Activated T-helper 1 cell treated with anti-CD3 and anti-CD28 coated beads, Interleukin-12 subunit alpha, Interleukin-12 subunit beta, Interleukin-2, Interleukin-4 antibody, amounts not matched to agents 30 ng/mL and 10 ng/mL and 1 ng/mL, durations not matched to agents 14 hours and 24 hours and 36 hours (primary cell): ENCODE measurements at regions not wholly inside any gene's neighbourhood (a gene's known extent, or its start where the extent isn't known, plus 50 kb on each side); places are given as distances from the start of the nearest gene placed in this dataset.

Source experiments
- DNase-seq: peaks from one replicate; pipeline ENCODE4 v3.0.0; 2021; ENCODE audit warnings: low spot score
- H3K27ac Mint-ChIP-seq: one replicate; pipeline ENCODE4 v1.8.0; 2021; ENCODE audit warnings: mild to moderate bottlenecking, mixed read lengths
- H3K27me3 Mint-ChIP-seq: one replicate; pipeline ENCODE4 v1.8.0; 2022; ENCODE audit warnings: mild to moderate bottlenecking, moderate library complexity, mixed read lengths; ENCODE audit not compliant: insufficient read depth
- H3K36me3 Mint-ChIP-seq: one replicate; pipeline ENCODE4 v1.8.0; 2021; ENCODE audit warnings: low read depth, mixed read lengths
- H3K4me1 Mint-ChIP-seq: one replicate; pipeline ENCODE4 v1.8.0; 2021; ENCODE audit warnings: low read depth, mixed read lengths
- H3K4me3 Mint-ChIP-seq: one replicate; pipeline ENCODE4 v1.8.0; 2021; ENCODE audit warnings: mild to moderate bottlenecking, moderate library complexity, mixed read lengths
- H3K9me3 Mint-ChIP-seq: one replicate; pipeline ENCODE4 v1.8.0; 2021; ENCODE audit warnings: mixed read lengths
- intact Hi-C: fragments of 100-400 bp; cut with micrococcal nuclease; formaldehyde crosslinking; loops from one replicate; pipeline ENCODE4 v1.15.1; 2024

DNA sequence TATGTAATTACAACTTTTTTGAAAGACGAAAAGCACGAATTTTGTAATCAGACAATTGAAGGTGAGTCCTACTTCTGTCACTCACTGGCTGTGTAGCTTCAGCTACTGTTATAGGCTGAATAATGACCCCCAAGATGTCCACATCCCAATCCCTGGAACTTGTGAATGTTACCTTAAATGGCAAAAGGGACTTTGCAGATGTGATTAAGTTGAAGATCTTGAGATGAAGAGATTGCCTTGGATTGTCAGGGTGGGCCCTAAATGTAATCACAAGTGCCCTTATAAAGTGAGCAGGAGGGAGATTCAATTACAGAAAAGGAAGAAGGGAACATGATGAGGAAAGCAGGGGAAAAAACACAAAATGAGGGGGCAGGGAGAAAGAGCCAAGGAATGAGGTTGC is 326.2 kb upstream of the MSX2 start:
- no peak overlapping the region for H3K27ac Mint-ChIP-seq
- intact Hi-C loops: no loop called here
- H3K9me3 Mint-ChIP-seq: no peaks in the 10 kb centered on the region
- H3K27me3 Mint-ChIP-seq: no peaks in the 10 kb centered on the region
- H3K4me3 Mint-ChIP-seq: no peak overlapping the region
- no peaks in the 10 kb centered on the region for H3K36me3 Mint-ChIP-seq
- DNase-seq: no peak
- H3K4me1 Mint-ChIP-seq: no peaks in the 10 kb centered on the region

DNA sequence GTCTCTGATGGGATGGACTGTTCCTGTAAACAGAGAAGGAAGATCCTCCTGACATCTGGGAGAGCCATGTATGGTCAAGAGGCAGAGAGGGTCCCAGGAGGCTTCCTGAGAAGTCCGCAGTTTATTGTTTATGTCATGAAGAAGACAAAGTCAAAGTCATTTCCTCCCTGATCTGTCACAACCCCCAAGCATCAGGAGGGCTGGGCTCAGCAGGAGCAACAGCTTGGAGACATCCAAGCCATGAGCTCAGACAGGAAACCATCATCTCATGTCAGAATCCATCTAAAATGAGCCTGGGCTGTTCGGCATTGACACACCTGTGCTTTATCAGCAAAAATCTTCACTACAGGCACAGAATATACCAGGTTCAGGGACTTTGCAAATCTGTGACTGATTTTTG is 325.0 kb upstream of the MSX2 start:
- no peak for DNase-seq
- H3K27ac Mint-ChIP-seq: no peak overlapping the region
- no peak overlapping the region for H3K4me3 Mint-ChIP-seq
- H3K27me3 Mint-ChIP-seq: no peaks in the 10 kb centered on the region
- intact Hi-C loops: no loop called here
- H3K4me1 Mint-ChIP-seq: no peaks in the 10 kb centered on the region
- H3K9me3 Mint-ChIP-seq: no peaks in the 10 kb centered on the region
- H3K36me3 Mint-ChIP-seq: no peaks in the 10 kb centered on the region

DNA sequence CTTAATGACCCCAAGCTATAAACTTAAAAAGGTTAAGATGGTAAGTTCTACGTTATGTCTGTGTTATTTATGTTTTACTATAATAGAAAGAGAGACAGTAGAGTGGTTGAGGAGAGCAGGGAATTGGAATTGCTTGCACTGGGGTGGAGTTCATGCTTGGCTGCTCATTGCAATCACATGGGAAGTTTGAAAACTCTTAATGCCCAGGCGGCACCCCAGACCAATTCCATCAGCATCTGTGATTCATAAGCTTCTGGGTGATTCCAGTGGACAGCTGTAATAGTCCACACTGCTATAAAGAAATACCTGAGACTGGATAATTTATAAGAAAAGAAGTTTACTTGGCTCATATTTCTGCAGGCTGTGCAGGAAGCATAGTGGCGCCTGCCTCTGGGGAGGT is 323.9 kb upstream of the MSX2 start:
- Mint-ChIP-seq H3K4me3 (no peak overlapping the region), H3K27ac (no peak overlapping the region), H3K27me3 (peaks cover 1% of the 10 kb centered on the region), H3K36me3 (no peaks in the 10 kb centered on the region), H3K4me1 (no peaks in the 10 kb centered on the region), H3K9me3 (no peaks in the 10 kb centered on the region)
- no peak for DNase-seq
- intact Hi-C loops: no loop called here

DNA sequence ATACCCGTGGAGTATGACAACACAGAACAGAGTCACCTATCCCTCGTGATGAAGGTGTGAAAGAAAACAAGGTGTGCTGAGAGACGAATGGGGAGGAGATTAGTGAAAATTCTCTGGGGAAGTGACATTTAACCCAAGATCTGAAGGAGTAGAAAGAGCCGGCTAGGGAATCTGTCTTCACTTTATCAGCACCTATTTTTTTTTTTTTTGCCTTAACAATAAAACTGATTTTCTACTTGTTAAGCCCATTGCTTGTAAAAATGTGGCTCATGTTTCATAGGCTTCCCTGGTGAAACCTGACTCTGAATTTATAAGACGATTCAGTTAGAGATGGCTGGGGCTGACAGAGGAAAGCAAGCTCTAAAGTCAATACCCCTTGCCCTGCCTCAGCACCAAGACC is 322.6 kb upstream of the MSX2 start:
- Mint-ChIP-seq H3K4me3 (no peak overlapping the region), H3K36me3 (no peaks in the 10 kb centered on the region), H3K4me1 (no peaks in the 10 kb centered on the region), H3K27ac (no peak overlapping the region), H3K27me3 (peaks cover 1% of the 10 kb centered on the region), H3K9me3 (no peaks in the 10 kb centered on the region)
- no peak for DNase-seq
- intact Hi-C loops: no loop called here

DNA sequence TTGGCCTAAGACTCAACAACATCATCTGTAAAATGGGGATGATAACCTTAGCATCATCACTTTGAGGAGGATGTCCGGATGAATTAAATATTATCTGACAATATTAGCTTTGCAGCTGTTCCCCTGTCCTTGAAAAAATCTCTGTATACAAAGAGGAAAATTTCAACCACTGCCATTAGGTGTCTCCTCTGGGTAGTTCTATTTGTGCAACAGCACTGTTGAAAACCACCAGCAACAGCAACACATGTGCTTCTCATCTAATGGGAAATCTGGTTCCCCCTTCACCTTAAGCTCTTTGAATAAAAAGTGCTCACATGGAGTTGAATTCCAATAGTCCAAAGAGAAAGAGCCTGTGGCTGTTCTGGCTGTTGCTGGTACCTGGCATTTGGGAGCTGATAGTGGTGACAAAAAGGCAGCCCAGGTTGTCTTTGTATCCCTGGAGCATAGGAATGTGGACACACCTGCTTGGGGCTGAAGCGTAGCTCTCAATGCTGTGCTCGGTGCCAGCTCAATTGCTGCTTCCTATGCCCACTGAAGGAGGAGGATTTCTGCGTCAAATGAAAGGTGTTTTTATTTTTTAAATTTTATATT is 322.1 kb upstream of the MSX2 start:
- Mint-ChIP-seq H3K4me3 (no peak overlapping the region), H3K36me3 (no peaks in the 10 kb centered on the region), H3K9me3 (no peaks in the 10 kb centered on the region), H3K4me1 (no peaks in the 10 kb centered on the region), H3K27me3 (peaks cover 1% of the 10 kb centered on the region), H3K27ac (no peak overlapping the region)
- DNase-seq: no peak
- intact Hi-C loops: no loop called here

DNA sequence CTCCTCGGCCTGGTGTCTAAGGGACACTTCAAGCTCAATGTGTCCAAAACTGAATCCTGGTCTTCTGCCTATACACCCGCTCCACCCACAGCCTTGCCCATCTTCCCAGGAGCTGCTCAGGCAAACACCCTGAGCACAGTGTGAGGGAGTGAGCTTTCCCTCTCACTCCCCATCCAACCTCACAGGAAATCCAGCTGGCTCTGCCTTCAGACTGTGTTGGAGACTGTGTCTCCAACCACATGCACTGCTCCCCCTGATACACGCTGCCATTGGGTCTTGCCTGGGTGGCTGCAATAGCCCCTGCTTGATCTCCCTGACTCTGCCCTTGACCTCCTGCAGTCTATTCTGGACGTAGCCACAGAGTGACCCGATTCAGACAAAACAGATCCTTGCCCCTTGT is 319.5 kb upstream of the MSX2 start:
- peaks cover 1% of the 10 kb centered on the region for H3K27me3 Mint-ChIP-seq
- no peak overlapping the region for H3K4me3 Mint-ChIP-seq
- H3K4me1 Mint-ChIP-seq: no peaks in the 10 kb centered on the region
- H3K9me3 Mint-ChIP-seq: no peaks in the 10 kb centered on the region
- intact Hi-C loops: no loop called here
- no peaks in the 10 kb centered on the region for H3K36me3 Mint-ChIP-seq
- no peak for DNase-seq
- H3K27ac Mint-ChIP-seq: no peak overlapping the region

DNA sequence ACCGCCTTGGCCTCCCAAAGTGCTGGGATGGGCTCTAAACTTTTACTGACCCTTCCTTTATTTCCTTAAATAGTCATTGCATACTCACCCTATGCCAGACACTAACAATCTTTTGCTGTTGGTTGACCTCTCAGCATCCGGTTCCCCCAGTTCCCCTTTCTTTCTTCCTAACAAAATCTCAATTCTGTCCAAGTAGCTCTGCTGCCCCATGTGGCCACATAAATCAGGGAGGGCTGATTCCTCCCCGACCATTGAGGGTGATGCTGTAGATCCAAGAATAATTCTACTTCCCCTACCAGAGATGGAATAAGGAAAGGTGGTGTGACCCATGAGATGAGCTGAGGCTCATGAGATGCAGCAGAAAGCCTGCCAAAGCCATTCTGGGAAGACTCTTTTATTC is 315.3 kb upstream of the MSX2 start:
- no peak for DNase-seq
- H3K36me3 Mint-ChIP-seq: no peaks in the 10 kb centered on the region
- H3K27me3 Mint-ChIP-seq: peaks cover 1% of the 10 kb centered on the region
- intact Hi-C loops: no loop called here
- no peaks in the 10 kb centered on the region for H3K9me3 Mint-ChIP-seq
- H3K27ac Mint-ChIP-seq: no peak overlapping the region
- H3K4me3 Mint-ChIP-seq: no peak overlapping the region
- H3K4me1 Mint-ChIP-seq: no peaks in the 10 kb centered on the region

DNA sequence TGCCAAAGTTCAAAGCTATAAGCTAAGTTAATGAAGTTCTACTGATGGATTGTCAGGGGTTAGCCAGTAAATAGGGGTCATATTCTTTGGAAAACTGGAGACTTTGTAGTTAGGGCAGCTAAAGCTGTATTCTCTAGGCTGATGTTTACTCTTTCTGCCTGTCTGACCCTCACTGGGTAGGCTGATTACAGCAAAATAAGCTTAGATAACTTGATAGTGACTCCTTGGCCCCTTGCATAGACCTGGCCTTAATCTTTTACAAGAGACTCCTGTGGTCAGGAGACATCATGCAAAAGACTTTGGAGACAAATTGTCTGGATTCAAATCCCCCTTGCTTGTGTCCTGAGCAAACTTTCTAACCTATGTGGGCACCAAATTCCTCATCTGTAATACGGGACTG is 314.4 kb upstream of the MSX2 start:
- H3K4me3 Mint-ChIP-seq: no peak overlapping the region
- no peak overlapping the region for H3K27ac Mint-ChIP-seq
- H3K27me3 Mint-ChIP-seq: no peaks in the 10 kb centered on the region
- no peaks in the 10 kb centered on the region for H3K36me3 Mint-ChIP-seq
- no peak for DNase-seq
- intact Hi-C loops: no loop called here
- H3K4me1 Mint-ChIP-seq: no peaks in the 10 kb centered on the region
- H3K9me3 Mint-ChIP-seq: no peaks in the 10 kb centered on the region

DNA sequence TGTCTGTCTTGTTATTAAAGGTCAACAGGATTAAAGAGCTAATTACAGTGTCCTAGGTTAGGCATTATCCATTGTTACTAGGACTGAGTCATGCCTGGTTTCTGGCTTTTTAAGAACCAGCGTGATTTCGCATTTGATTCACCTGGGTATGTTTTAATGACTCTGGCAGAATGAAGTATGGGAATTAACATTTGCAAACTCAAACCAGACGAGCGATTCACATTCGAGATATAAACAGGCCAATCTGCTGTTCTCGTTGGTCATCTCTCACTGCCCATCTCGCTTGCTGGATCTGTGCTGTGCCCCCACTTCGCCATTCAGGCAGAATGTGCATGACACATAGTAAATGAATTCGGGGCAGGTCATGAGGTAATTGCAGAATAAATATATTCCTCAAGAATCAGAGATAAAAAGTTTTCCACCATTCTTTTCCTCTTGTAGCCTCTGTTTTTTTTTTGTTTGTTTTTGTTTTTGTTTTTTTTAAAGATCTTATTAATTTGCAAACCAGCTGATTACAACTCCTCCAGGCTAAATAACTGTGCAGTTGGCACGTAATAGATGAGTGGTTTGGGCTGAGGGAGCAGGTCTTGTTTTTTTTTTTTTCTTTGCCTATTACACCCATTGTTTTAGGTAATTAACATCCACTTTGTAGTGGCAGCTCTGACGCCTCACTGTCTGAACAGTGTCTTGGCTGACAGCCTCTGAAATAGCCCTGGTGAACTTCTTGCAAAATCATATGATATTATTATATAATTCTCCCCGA is 313.5 kb upstream of the MSX2 start:
- Mint-ChIP-seq H3K9me3 (no peaks in the 10 kb centered on the region), H3K27me3 (no peaks in the 10 kb centered on the region), H3K27ac (no peak overlapping the region), H3K4me3 (no peak overlapping the region), H3K36me3 (no peaks in the 10 kb centered on the region), H3K4me1 (no peaks in the 10 kb centered on the region)
- no peak for DNase-seq
- intact Hi-C loops: no loop called here

DNA sequence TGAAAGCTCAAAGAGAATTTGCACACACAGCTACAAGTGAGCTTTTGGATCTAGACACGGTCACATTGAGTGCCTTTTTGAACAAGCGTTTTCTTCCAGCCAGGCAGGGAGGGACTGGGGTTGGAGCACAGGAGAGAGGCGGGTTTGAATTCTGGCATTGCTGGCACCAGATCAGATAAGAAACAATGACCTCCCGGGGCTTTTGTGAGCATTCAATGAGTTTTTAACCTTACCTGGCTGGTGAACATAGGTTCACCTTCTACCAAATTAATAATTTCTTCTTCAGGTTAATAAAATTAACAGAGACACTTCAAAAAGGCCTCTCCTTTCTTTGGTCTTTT is 312.9 kb upstream of the MSX2 start:
- no peaks in the 10 kb centered on the region for H3K4me1 Mint-ChIP-seq
- no peak for DNase-seq
- H3K4me3 Mint-ChIP-seq: no peak overlapping the region
- H3K27ac Mint-ChIP-seq: no peak overlapping the region
- no peaks in the 10 kb centered on the region for H3K36me3 Mint-ChIP-seq
- H3K9me3 Mint-ChIP-seq: no peaks in the 10 kb centered on the region
- no peaks in the 10 kb centered on the region for H3K27me3 Mint-ChIP-seq
- intact Hi-C loops: no loop called here

DNA sequence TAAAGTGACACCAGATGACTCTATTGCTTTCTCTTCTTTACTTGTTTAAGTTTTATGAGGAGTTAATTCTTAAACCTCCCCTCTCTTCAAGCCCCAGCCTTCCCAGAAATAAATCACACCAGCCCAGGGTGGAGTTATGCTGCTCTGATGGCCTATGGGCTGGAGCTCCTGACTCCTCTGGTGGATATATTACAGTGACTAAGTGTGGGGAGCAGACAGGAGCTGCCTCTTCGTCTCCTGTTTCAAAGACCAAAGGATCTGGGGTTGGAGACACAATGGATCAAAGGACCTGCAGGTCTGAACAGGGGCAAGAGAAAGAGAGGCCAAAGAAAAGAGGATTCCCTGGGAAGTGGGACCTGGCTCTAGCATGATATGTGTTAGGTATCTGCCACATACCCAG is 312.0 kb upstream of the MSX2 start:
- no peaks in the 10 kb centered on the region for H3K27me3 Mint-ChIP-seq
- intact Hi-C loops: no loop called here

DNA sequence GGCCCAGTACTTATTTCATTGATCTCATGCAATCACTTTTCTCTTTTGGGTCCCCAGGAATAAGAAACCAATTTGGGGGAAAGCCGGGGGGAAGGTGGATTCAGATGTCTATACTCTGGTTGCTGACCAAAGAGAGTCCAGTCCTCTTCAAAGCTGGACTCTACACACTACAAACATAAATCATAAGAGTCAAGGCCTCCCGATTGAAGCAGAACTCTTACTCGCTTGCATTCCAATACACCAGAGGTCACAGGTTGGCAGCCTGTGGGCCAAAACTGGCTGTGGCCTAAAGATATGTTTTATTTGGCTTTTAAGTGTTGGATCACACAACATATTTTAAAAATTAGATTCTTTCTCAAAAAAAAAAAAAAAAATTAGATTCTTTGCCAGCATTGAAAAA is 311.4 kb upstream of the MSX2 start:
- Mint-ChIP-seq H3K27me3 (peaks cover 3% of the 10 kb centered on the region), H3K27ac (no peak overlapping the region), H3K4me1 (no peaks in the 10 kb centered on the region), H3K9me3 (no peaks in the 10 kb centered on the region), H3K36me3 (no peaks in the 10 kb centered on the region), H3K4me3 (no peak overlapping the region)
- intact Hi-C loops: no loop called here
- no peak for DNase-seq

More for the DNA sequence above, 312.0 kb upstream of the MSX2 start:
- H3K9me3 Mint-ChIP-seq: no peaks in the 10 kb centered on the region
- no peak overlapping the region for H3K4me3 Mint-ChIP-seq
- no peaks in the 10 kb centered on the region for H3K36me3 Mint-ChIP-seq
- no peak for DNase-seq
- H3K4me1 Mint-ChIP-seq: no peaks in the 10 kb centered on the region
- no peak overlapping the region for H3K27ac Mint-ChIP-seq

DNA sequence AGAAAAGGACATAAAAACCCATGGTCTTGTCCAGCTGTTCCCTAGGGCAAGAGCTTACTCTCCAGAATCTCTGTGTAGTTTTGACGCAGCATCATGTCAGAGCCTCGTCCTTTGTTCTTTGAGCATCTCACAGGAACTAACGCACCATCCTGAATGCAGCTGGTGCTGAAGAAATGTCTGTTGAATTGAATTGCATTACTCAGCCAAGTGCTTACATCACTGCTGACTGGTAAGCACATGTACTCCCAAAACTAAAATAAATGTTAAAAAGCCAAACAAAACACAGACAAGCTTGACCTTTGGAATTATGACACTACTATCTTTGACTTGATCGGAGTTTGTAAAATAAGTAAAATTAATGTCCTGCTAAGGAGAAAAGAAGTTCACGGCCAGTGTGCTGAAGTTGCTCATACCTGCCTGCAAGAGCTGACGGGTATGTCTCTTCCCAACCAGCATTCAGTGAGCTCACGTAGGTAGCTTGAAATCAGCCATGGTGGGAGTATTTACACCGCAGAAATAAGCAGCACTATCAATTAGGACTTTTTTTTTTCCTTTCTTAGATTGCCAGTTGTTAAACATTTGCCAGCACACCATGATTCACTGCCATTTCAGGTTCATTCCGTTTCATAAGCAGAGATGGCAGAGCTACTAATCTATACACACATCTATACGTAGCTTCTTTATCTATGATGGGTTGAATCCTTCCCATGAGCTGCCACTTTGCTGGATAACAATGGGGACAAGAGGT is 310.6 kb upstream of the MSX2 start:
- Mint-ChIP-seq H3K36me3 (no peaks in the 10 kb centered on the region), H3K27me3 (peaks cover 5% of the 10 kb centered on the region), H3K27ac (no peak overlapping the region), H3K9me3 (no peaks in the 10 kb centered on the region), H3K4me3 (no peak overlapping the region), H3K4me1 (no peaks in the 10 kb centered on the region)
- DNase-seq: no peak
- intact Hi-C loops: no loop called here
